HG02973 (cell line): ENCODE measurements at regions not wholly inside any gene's neighbourhood (a gene's known extent, or its start where the extent isn't known, plus 50 kb on each side); places are given as distances from the start of the nearest gene placed in this dataset.
"Not testable (repeated sequence)": the region's sequence is repeated elsewhere in the genome, so short reads cannot be mapped to it uniquely, and the experiment has no call there.

Experiments used
- ATAC-seq: cut with Tn5 transposase; IDR thresholded peaks from one replicate; pipeline ENCODE4 v1.9.1; 2021; ENCODE audit warnings: moderate library complexity; ENCODE audit not compliant: unreplicated experiment

GRCh38 chr3:112738366-112738765 is 97.4 kb upstream of the CCDC80 start:
- ATAC-seq = no peak

- no peak for ATAC-seq
Observed at GRCh38 chr3:112736805-112737566, 96.0 kb upstream of the CCDC80 start.

- ATAC-seq = no peak
Observed at GRCh38 chr3:112736386-112736785, 95.4 kb upstream of the CCDC80 start.

- ATAC-seq = no peak
Observed at GRCh38 chr3:112735926-112736325, 95.0 kb upstream of the CCDC80 start.

- peak; percentile 54 for ATAC-seq
Observed at GRCh38 chr3:112734736-112735350, 93.9 kb upstream of the CCDC80 start.

GRCh38 chr3:112734171-112734570 is 93.2 kb upstream of the CCDC80 start:
- ATAC-seq = no peak

GRCh38 chr3:112730210-112730609 is 89.3 kb upstream of the CCDC80 start:
- ATAC-seq = no peak

- no peak for ATAC-seq
Observed at GRCh38 chr3:112721231-112721630, 80.3 kb upstream of the CCDC80 start.

GRCh38 chr3:112718967-112719366 is 78.0 kb upstream of the CCDC80 start:
- no peak for ATAC-seq

GRCh38 chr3:112718516-112718915 is 77.6 kb upstream of the CCDC80 start:
- no peak for ATAC-seq

- no peak for ATAC-seq
Observed at GRCh38 chr3:112709911-112710310, 69.0 kb upstream of the CCDC80 start.

- ATAC-seq = no peak
Observed at GRCh38 chr3:112699436-112699978, 58.6 kb upstream of the CCDC80 start.

- ATAC-seq = not testable (repeated sequence)
Observed at GRCh38 chr3:112698442-112698841, 57.5 kb upstream of the CCDC80 start.

- ATAC-seq = not testable (repeated sequence)
Observed at GRCh38 chr3:112696244-112696643, 55.3 kb upstream of the CCDC80 start.

GRCh38 chr3:112695377-112696108 is 54.6 kb upstream of the CCDC80 start:
- ATAC-seq = not testable (repeated sequence)

- ATAC-seq = not testable (repeated sequence)
Observed at GRCh38 chr3:112694906-112695305, 54.0 kb upstream of the CCDC80 start.

- no peak for ATAC-seq
Observed at GRCh38 chr3:112693186-112693585, 52.2 kb upstream of the CCDC80 start.
